Glutamatergic neuron (in vitro differentiated cells): ENCODE measurements at regions not wholly inside any gene's neighbourhood (a gene's known extent, or its start where the extent isn't known, plus 50 kb on each side); places are given as distances from the start of the nearest gene placed in this dataset.

ENCODE experiments used
- DNase-seq: peaks from one replicate; pipeline ENCODE4 v3.0.0; 2022
- H3K27ac Mint-ChIP-seq: one replicate; pipeline ENCODE4 v1.8.0; 2020; ENCODE audit warnings: mild to moderate bottlenecking, mixed read lengths, inconsistent platforms; ENCODE audit not compliant: unreplicated experiment
- H3K27me3 Mint-ChIP-seq: one replicate; pipeline ENCODE4 v1.8.0; 2020; ENCODE audit warnings: mild to moderate bottlenecking, moderate library complexity, mixed read lengths, inconsistent platforms; ENCODE audit not compliant: unreplicated experiment
- H3K36me3 Mint-ChIP-seq: one replicate; pipeline ENCODE4 v1.8.0; 2020; ENCODE audit warnings: mild to moderate bottlenecking, mixed read lengths, inconsistent platforms; ENCODE audit not compliant: unreplicated experiment
- H3K4me1 Mint-ChIP-seq: one replicate; pipeline ENCODE4 v1.8.0; 2020; ENCODE audit warnings: mild to moderate bottlenecking, low read depth, mixed read lengths, inconsistent platforms; ENCODE audit not compliant: unreplicated experiment
- H3K4me3 Mint-ChIP-seq: one replicate; pipeline ENCODE4 v1.8.0; 2020; ENCODE audit warnings: mild to moderate bottlenecking, mixed read lengths, inconsistent platforms; ENCODE audit not compliant: unreplicated experiment
- H3K9me3 Mint-ChIP-seq: one replicate; pipeline ENCODE4 v1.8.0; 2020; ENCODE audit warnings: mild to moderate bottlenecking, moderate library complexity, mixed read lengths, inconsistent platforms; ENCODE audit not compliant: unreplicated experiment
- CTCF ChIP-seq: fragments of 200-600 bp; sonication (generic); IDR thresholded peaks from one replicate; pipeline ENCODE4 v1.5.0; 2021; ENCODE audit not compliant: partially characterized antibody, unreplicated experiment

GRCh38 chr12:89817501-89818226 is 109.0 kb upstream of the ATP2B1 start:
- DNase-seq = no peak
- Mint-ChIP-seq H3K4me1 (no peaks in the 10 kb centered on the region), H3K36me3 (no peaks in the 10 kb centered on the region), H3K9me3 (no peaks in the 10 kb centered on the region), H3K27ac (no peak overlapping the region), H3K27me3 (peaks cover 2% of the 10 kb centered on the region), H3K4me3 (no peak overlapping the region)
- no peak for TF ChIP-seq CTCF

GRCh38 chr12:89815225-89815624 is 106.6 kb upstream of the ATP2B1 start:
- Mint-ChIP-seq H3K4me3 (no peak overlapping the region), H3K4me1 (no peaks in the 10 kb centered on the region), H3K36me3 (no peaks in the 10 kb centered on the region), H3K27ac (no peak overlapping the region), H3K27me3 (peaks cover 2% of the 10 kb centered on the region), H3K9me3 (no peaks in the 10 kb centered on the region)
- TF ChIP-seq CTCF = no peak
- DNase-seq = no peak

GRCh38 chr12:89803412-89803811 is 94.8 kb upstream of the ATP2B1 start:
- H3K36me3 Mint-ChIP-seq = no peaks in the 10 kb centered on the region
- no peak overlapping the region for H3K4me3 Mint-ChIP-seq
- TF ChIP-seq CTCF = no peak
- H3K27ac Mint-ChIP-seq = no peak overlapping the region
- DNase-seq = no peak
- no peaks in the 10 kb centered on the region for H3K9me3 Mint-ChIP-seq
- no peaks in the 10 kb centered on the region for H3K27me3 Mint-ChIP-seq
- H3K4me1 Mint-ChIP-seq = no peaks in the 10 kb centered on the region

GRCh38 chr12:89801284-89801683 is 92.6 kb upstream of the ATP2B1 start:
- Mint-ChIP-seq H3K9me3 (no peaks in the 10 kb centered on the region), H3K4me1 (no peaks in the 10 kb centered on the region), H3K4me3 (no peak overlapping the region), H3K36me3 (no peaks in the 10 kb centered on the region), H3K27me3 (no peaks in the 10 kb centered on the region), H3K27ac (no peak overlapping the region)
- no peak for DNase-seq
- TF ChIP-seq CTCF = no peak

- no peak for DNase-seq
- Mint-ChIP-seq H3K27ac (no peak overlapping the region), H3K4me1 (no peaks in the 10 kb centered on the region), H3K9me3 (no peaks in the 10 kb centered on the region), H3K36me3 (no peaks in the 10 kb centered on the region), H3K4me3 (no peak overlapping the region), H3K27me3 (no peaks in the 10 kb centered on the region)
- no peak for TF ChIP-seq CTCF
Measured at GRCh38 chr12:89800435-89800834, 91.8 kb upstream of the ATP2B1 start.
